ENCODE measurements at regions not wholly inside any gene's neighbourhood (a gene's known extent, or its start where the extent isn't known, plus 50 kb on each side); places are given as distances from the start of the nearest gene placed in this dataset.

DNA sequence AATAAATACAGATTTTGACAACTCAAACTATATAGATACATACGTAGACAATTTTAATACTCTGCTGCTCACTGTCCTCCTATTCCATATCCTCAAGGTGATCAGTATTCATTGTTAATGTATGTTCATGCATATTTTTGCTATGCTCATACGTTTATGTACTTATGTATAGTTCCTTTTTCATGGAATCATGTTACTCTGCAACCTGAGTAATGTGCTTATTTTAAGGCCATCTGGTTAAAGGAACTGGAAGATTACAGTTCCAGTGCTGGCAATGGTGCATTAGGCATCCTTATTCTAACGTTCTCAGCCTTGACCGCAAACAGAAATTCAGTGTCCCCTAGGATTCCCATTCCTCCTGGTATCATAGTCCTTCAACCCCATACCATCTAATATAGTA lies 385.0 kb upstream of the TNP1 start:
- TF ChIP-seq, protein P1, sequence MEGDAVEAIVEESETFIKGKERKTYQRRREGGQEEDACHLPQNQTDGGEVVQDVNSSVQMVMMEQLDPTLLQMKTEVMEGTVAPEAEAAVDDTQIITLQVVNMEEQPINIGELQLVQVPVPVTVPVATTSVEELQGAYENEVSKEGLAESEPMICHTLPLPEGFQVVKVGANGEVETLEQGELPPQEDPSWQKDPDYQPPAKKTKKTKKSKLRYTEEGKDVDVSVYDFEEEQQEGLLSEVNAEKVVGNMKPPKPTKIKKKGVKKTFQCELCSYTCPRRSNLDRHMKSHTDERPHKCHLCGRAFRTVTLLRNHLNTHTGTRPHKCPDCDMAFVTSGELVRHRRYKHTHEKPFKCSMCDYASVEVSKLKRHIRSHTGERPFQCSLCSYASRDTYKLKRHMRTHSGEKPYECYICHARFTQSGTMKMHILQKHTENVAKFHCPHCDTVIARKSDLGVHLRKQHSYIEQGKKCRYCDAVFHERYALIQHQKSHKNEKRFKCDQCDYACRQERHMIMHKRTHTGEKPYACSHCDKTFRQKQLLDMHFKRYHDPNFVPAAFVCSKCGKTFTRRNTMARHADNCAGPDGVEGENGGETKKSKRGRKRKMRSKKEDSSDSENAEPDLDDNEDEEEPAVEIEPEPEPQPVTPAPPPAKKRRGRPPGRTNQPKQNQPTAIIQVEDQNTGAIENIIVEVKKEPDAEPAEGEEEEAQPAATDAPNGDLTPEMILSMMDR (IDR thresholded peaks at IDR 0.05; ENCODE audit: low read depth, low read length, poor library complexity, severe bottlenecking), result no peak
- TF ChIP-seq EZH2phosphoT487 (IDR thresholded peaks at IDR 0.05; ENCODE audit: borderline replicate concordance, low read length), result no peak

Data from DOHH2 (cell line).